ENCODE measurements at regions not wholly inside any gene's neighbourhood (a gene's known extent, or its start where the extent isn't known, plus 50 kb on each side); places are given as distances from the start of the nearest gene placed in this dataset.

DNA sequence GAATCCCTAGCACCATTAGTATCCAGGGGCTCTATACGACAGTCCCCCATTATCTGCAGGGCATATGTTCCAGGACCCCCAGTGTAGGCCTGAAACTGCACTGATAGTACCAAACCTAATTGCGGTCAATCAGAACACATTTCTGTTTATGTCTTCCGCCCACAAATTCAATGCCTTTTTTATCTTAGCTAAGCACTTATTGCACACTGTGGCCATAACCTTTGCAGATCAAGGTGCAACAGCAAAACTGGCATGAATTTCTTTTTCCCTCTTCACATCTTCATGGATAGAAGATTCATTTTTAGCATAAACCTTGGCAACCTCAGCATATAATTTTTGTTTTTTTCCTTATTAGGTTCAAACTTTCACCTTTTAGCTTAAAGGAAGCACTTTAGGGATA, 361.1 kb downstream of the DEPDC1B start:
- Histone ChIP-seq H3K27me3 (ENCODE audit: insufficient read depth, low read length, poor library complexity, severe bottlenecking) (no peaks in the 10 kb centered on the region), H3K36me3 (ENCODE audit: insufficient read depth, low read length) (no peaks in the 10 kb centered on the region), H4K20me1 (ENCODE audit: insufficient read depth, low read length, poor library complexity, severe bottlenecking) (no peaks in the 10 kb centered on the region), H3K9me2 (replicated peaks; ENCODE audit: low read depth, low read length) (no peaks in the 10 kb centered on the region), H3F3A (ENCODE audit: low read depth) (no peaks in the 10 kb centered on the region), H3K79me2 (ENCODE audit: insufficient read depth, low read length) (no peaks in the 10 kb centered on the region), H3K9me3 (ENCODE audit: insufficient read depth, low read depth, low read length) (no peaks in the 10 kb centered on the region), H3K4me2 (ENCODE audit: low read depth, low read length, poor library complexity, severe bottlenecking) (no peak overlapping the region), H3K4me1 (ENCODE audit: insufficient read depth, low read length, poor library complexity, severe bottlenecking) (no peaks in the 10 kb centered on the region), H3K9ac (ENCODE audit: low read depth, low read length, poor library complexity, severe bottlenecking) (no peak overlapping the region), H3K4me3 (ENCODE audit: low read length, poor library complexity, severe bottlenecking) (no peak overlapping the region), H2AFZ (ENCODE audit: low read length) (no peak overlapping the region)
- TF ChIP-seq, protein P1, sequence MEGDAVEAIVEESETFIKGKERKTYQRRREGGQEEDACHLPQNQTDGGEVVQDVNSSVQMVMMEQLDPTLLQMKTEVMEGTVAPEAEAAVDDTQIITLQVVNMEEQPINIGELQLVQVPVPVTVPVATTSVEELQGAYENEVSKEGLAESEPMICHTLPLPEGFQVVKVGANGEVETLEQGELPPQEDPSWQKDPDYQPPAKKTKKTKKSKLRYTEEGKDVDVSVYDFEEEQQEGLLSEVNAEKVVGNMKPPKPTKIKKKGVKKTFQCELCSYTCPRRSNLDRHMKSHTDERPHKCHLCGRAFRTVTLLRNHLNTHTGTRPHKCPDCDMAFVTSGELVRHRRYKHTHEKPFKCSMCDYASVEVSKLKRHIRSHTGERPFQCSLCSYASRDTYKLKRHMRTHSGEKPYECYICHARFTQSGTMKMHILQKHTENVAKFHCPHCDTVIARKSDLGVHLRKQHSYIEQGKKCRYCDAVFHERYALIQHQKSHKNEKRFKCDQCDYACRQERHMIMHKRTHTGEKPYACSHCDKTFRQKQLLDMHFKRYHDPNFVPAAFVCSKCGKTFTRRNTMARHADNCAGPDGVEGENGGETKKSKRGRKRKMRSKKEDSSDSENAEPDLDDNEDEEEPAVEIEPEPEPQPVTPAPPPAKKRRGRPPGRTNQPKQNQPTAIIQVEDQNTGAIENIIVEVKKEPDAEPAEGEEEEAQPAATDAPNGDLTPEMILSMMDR (conservative IDR thresholded peaks at IDR 0.05; ENCODE audit: low read length) = no peak

DNA sequence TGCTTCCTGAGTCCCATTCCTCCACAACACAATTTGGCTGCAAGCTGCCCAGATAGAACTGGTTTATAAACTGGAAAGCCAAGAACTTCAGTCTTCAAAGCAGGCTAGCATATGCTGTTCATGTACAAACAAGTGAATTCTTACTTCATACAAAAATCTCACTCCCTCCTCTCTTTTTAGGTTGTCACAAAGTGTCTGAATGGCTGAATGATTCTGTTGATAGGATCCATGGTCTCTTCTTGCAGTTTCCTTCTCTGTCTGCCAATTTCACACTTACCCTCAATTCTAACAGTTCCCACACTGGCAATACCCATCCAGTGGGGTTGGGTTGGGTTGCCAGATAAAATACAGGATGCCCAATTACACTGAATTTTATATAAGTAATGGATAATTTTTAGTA, 363.5 kb downstream of the DEPDC1B start:
- H3K4me3 ChIP-seq (ENCODE audit: low read length, poor library complexity, severe bottlenecking) = no peak overlapping the region
- no peaks in the 10 kb centered on the region for H3K27me3 ChIP-seq (ENCODE audit: insufficient read depth, low read length, poor library complexity, severe bottlenecking)
- H3K4me2 ChIP-seq (ENCODE audit: low read depth, low read length, poor library complexity, severe bottlenecking) = no peak overlapping the region
- H3K4me1 ChIP-seq (ENCODE audit: insufficient read depth, low read length, poor library complexity, severe bottlenecking) = no peaks in the 10 kb centered on the region
- H3K79me2 ChIP-seq (ENCODE audit: insufficient read depth, low read length) = no peaks in the 10 kb centered on the region
- TF ChIP-seq, protein P1 (conservative IDR thresholded peaks at IDR 0.05; ENCODE audit: low read length) = no peak
- no peak for TF ChIP-seq EZH2phosphoT487 (IDR thresholded peaks at IDR 0.05; ENCODE audit: borderline replicate concordance)
- H2AFZ ChIP-seq (ENCODE audit: low read length) = no peak overlapping the region
- H4K20me1 ChIP-seq (ENCODE audit: insufficient read depth, low read length, poor library complexity, severe bottlenecking) = no peaks in the 10 kb centered on the region
- no peaks in the 10 kb centered on the region for H3F3A ChIP-seq (ENCODE audit: low read depth)
- H3K9me2 ChIP-seq (replicated peaks; ENCODE audit: low read depth, low read length) = no peaks in the 10 kb centered on the region
- no peaks in the 10 kb centered on the region for H3K9me3 ChIP-seq (ENCODE audit: insufficient read depth, low read depth, low read length)
- H3K36me3 ChIP-seq (ENCODE audit: insufficient read depth, low read length) = no peaks in the 10 kb centered on the region
- H3K9ac ChIP-seq (ENCODE audit: low read depth, low read length, poor library complexity, severe bottlenecking) = no peak overlapping the region

DNA sequence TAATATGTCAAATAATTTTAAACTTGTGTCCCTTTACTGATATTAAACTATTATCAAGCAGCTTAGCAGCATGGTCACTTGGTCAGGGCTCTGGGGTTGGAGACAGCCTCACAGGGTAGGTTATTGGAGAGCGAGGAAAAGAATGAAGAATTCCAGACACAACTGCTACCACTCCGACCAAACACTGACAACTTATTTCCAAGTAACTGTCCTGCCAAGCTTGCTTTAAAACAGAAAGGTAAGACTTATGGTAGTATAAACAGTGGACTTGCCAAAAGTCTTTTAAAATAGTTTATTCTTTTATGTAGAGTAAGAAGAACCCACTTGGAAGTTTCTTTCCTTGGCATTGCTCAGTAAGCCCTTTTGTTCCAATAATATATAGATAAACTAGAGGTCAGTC, 364.1 kb downstream of the DEPDC1B start:
- Histone ChIP-seq H3K9me2 (replicated peaks; ENCODE audit: low read depth, low read length) (no peaks in the 10 kb centered on the region), H2AFZ (ENCODE audit: low read length) (no peak overlapping the region), H3K36me3 (ENCODE audit: insufficient read depth, low read length) (no peaks in the 10 kb centered on the region), H3K9me3 (ENCODE audit: insufficient read depth, low read depth, low read length) (no peaks in the 10 kb centered on the region), H3K4me1 (ENCODE audit: insufficient read depth, low read length, poor library complexity, severe bottlenecking) (no peaks in the 10 kb centered on the region), H3K27me3 (ENCODE audit: insufficient read depth, low read length, poor library complexity, severe bottlenecking) (no peaks in the 10 kb centered on the region), H3K4me3 (ENCODE audit: low read length, poor library complexity, severe bottlenecking) (no peak overlapping the region), H3K79me2 (ENCODE audit: insufficient read depth, low read length) (no peaks in the 10 kb centered on the region), H3F3A (ENCODE audit: low read depth) (no peaks in the 10 kb centered on the region), H3K9ac (ENCODE audit: low read depth, low read length, poor library complexity, severe bottlenecking) (no peak overlapping the region), H4K20me1 (ENCODE audit: insufficient read depth, low read length, poor library complexity, severe bottlenecking) (no peaks in the 10 kb centered on the region), H3K4me2 (ENCODE audit: low read depth, low read length, poor library complexity, severe bottlenecking) (no peak overlapping the region)
- TF ChIP-seq, protein P1 (conservative IDR thresholded peaks at IDR 0.05; ENCODE audit: low read length) = no peak
- TF ChIP-seq EZH2phosphoT487 (IDR thresholded peaks at IDR 0.05; ENCODE audit: borderline replicate concordance) = no peak

Data from Loucy (cell line).